ENCODE measurements at regions not wholly inside any gene's neighbourhood (a gene's known extent, or its start where the extent isn't known, plus 50 kb on each side); places are given as distances from the start of the nearest gene placed in this dataset.

DNA sequence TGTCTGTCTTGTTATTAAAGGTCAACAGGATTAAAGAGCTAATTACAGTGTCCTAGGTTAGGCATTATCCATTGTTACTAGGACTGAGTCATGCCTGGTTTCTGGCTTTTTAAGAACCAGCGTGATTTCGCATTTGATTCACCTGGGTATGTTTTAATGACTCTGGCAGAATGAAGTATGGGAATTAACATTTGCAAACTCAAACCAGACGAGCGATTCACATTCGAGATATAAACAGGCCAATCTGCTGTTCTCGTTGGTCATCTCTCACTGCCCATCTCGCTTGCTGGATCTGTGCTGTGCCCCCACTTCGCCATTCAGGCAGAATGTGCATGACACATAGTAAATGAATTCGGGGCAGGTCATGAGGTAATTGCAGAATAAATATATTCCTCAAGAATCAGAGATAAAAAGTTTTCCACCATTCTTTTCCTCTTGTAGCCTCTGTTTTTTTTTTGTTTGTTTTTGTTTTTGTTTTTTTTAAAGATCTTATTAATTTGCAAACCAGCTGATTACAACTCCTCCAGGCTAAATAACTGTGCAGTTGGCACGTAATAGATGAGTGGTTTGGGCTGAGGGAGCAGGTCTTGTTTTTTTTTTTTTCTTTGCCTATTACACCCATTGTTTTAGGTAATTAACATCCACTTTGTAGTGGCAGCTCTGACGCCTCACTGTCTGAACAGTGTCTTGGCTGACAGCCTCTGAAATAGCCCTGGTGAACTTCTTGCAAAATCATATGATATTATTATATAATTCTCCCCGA lies 313.5 kb upstream of the MSX2 start:
- BruUV-seq (replicated peaks): no TSS peak
- Histone ChIP-seq H3K27me3 (ENCODE audit: control insufficient read depth in 2 of 2, insufficient read depth in 2 of 2, low read length in 2 of 2) (no peaks in the 10 kb centered on the region), H3K4me1 (ENCODE audit: control insufficient read depth, extremely low read depth, insufficient read depth, low read length) (no peaks in the 10 kb centered on the region), H3K9me1 (replicated peaks; ENCODE audit: control insufficient read depth, extremely low read depth, insufficient read depth, low read length) (no peaks in the 10 kb centered on the region), H4K20me1 (replicated peaks; ENCODE audit: control insufficient read depth, extremely low read depth, insufficient read depth, low read length) (no peaks in the 10 kb centered on the region), H3K36me3 (ENCODE audit: control insufficient read depth in 2 of 2, extremely low read depth in 1 of 2, insufficient read depth in 2 of 2, low read length in 2 of 2) (no peaks in the 10 kb centered on the region), H3K9ac (replicated peaks; ENCODE audit: extremely low read depth, insufficient read depth, low read length) (no peak overlapping the region), H3K9me3 (replicated peaks; ENCODE audit: control insufficient read depth, insufficient read depth, low read length) (peaks cover 2% of the 10 kb centered on the region), H2AFZ (ENCODE audit: low read depth, low read length) (no peak overlapping the region), H3K27ac (ENCODE audit: insufficient read depth, low read depth, low read length) (no peak overlapping the region), H3K4me2 (ENCODE audit: insufficient read depth, low read length) (no peak overlapping the region), H3K79me2 (ENCODE audit: control insufficient read depth, insufficient read depth, low read length) (no peaks in the 10 kb centered on the region), H3K4me3 (replicated peaks in 1 of 3; ENCODE audit: insufficient read depth in 1 of 3, low read depth in 1 of 3, low read length in 3 of 3) (no peak overlapping the region)
- FAIRE-seq: no peak
- dilution Hi-C loops (cut with MboI; ENCODE audit: extremely low pct_ligation_motif_present, low sequenced_read_pairs) (no loop called here), intact Hi-C loops (cut with micrococcal nuclease) (no loop called here)
- CTCF ChIA-PET: no interaction called here
- POLR2A ChIA-PET: no interaction called here
- DNase-seq (ENCODE audit: low read depth, low spot score): no peak
- TF ChIP-seq POLR2A (IDR thresholded peaks at IDR 0.05; ENCODE audit: low read depth, low read length): no peak
- no peak for TF ChIP-seq MYC (IDR thresholded peaks at IDR 0.05; ENCODE audit: low read depth, low read length)
- TF ChIP-seq CTCF (IDR thresholded peaks at IDR 0.05; ENCODE audit: extremely low read depth in 1 of 2, insufficient read depth in 1 of 2, low read depth in 1 of 2, low read length in 2 of 2): no peak
- no peak for TF ChIP-seq POLR2AphosphoS5 (IDR thresholded peaks at IDR 0.05; ENCODE audit: insufficient read depth, low read depth, low read length)
- no peak for TF ChIP-seq GATA2 (IDR thresholded peaks at IDR 0.05; ENCODE audit: insufficient read depth, insufficient read length, low read depth, low read length)
- no peak for TF ChIP-seq JUN (IDR thresholded peaks at IDR 0.05; ENCODE audit: borderline replicate concordance, insufficient read depth, insufficient read length, low read depth)

DNA sequence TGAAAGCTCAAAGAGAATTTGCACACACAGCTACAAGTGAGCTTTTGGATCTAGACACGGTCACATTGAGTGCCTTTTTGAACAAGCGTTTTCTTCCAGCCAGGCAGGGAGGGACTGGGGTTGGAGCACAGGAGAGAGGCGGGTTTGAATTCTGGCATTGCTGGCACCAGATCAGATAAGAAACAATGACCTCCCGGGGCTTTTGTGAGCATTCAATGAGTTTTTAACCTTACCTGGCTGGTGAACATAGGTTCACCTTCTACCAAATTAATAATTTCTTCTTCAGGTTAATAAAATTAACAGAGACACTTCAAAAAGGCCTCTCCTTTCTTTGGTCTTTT lies 312.9 kb upstream of the MSX2 start:
- no peaks in the 10 kb centered on the region for H3K27me3 ChIP-seq (ENCODE audit: control insufficient read depth in 2 of 2, insufficient read depth in 2 of 2, low read length in 2 of 2)
- no peaks in the 10 kb centered on the region for H3K4me1 ChIP-seq (ENCODE audit: control insufficient read depth, extremely low read depth, insufficient read depth, low read length)
- H3K27ac ChIP-seq (ENCODE audit: insufficient read depth, low read depth, low read length): no peak overlapping the region
- no peak overlapping the region for H3K9ac ChIP-seq (replicated peaks; ENCODE audit: extremely low read depth, insufficient read depth, low read length)
- no peak overlapping the region for H3K4me3 ChIP-seq (replicated peaks in 1 of 3; ENCODE audit: insufficient read depth in 1 of 3, low read depth in 1 of 3, low read length in 3 of 3)
- H2AFZ ChIP-seq (ENCODE audit: low read depth, low read length): no peak overlapping the region
- intact Hi-C loops (cut with micrococcal nuclease): no loop called here
- BruUV-seq (replicated peaks): no TSS peak
- H4K20me1 ChIP-seq (replicated peaks; ENCODE audit: control insufficient read depth, extremely low read depth, insufficient read depth, low read length): no peaks in the 10 kb centered on the region
- TF ChIP-seq FOS (IDR thresholded peaks at IDR 0.05; ENCODE audit: borderline replicate concordance, insufficient read depth, low read length) (no peak), JUN (IDR thresholded peaks at IDR 0.05; ENCODE audit: borderline replicate concordance, insufficient read depth, insufficient read length, low read depth) (no peak), EZH2 (IDR thresholded peaks at IDR 0.05; ENCODE audit: borderline replicate concordance, low read depth, low read length, severe bottlenecking) (no peak), CTCF (IDR thresholded peaks at IDR 0.05; ENCODE audit: extremely low read depth in 1 of 2, insufficient read depth in 1 of 2, low read depth in 1 of 2, low read length in 2 of 2) (no peak), GATA2 (IDR thresholded peaks at IDR 0.05; ENCODE audit: insufficient read depth, insufficient read length, low read depth, low read length) (no peak), POLR2AphosphoS5 (IDR thresholded peaks at IDR 0.05; ENCODE audit: insufficient read depth, low read depth, low read length) (no peak), POLR2A (IDR thresholded peaks at IDR 0.05; ENCODE audit: low read depth, low read length) (no peak), MYC (IDR thresholded peaks at IDR 0.05; ENCODE audit: low read depth, low read length) (no peak), MAX (IDR thresholded peaks at IDR 0.05; ENCODE audit: insufficient read depth, insufficient read length) (no peak)
- H3K9me3 ChIP-seq (replicated peaks; ENCODE audit: control insufficient read depth, insufficient read depth, low read length): peaks cover 2% of the 10 kb centered on the region
- CTCF ChIA-PET: no interaction called here
- H3K36me3 ChIP-seq (ENCODE audit: control insufficient read depth in 2 of 2, extremely low read depth in 1 of 2, insufficient read depth in 2 of 2, low read length in 2 of 2): no peaks in the 10 kb centered on the region
- no peaks in the 10 kb centered on the region for H3K79me2 ChIP-seq (ENCODE audit: control insufficient read depth, insufficient read depth, low read length)
- DNase-seq (ENCODE audit: low read depth, low spot score) (no peak), FAIRE-seq (no peak)
- H3K4me2 ChIP-seq (ENCODE audit: insufficient read depth, low read length): no peak overlapping the region
- H3K9me1 ChIP-seq (replicated peaks; ENCODE audit: control insufficient read depth, extremely low read depth, insufficient read depth, low read length): no peaks in the 10 kb centered on the region
- dilution Hi-C loops (cut with MboI; ENCODE audit: extremely low pct_ligation_motif_present, low sequenced_read_pairs): no loop called here
- POLR2A ChIA-PET: no interaction called here
